ENCODE measurements at regions not wholly inside any gene's neighbourhood (a gene's known extent, or its start where the extent isn't known, plus 50 kb on each side); places are given as distances from the start of the nearest gene placed in this dataset.
A peak's percentile ranks its signal among the peaks of the same experiment; 100 is the strongest.

- DNase-seq (no peak), ATAC-seq (ENCODE audit: low FRiP score) (no peak)
- Histone ChIP-seq H3K27ac (ENCODE audit: low read depth in 1 of 2, low read length in 2 of 2) (no peak overlapping the region), H3K9me3 (ENCODE audit: control insufficient read depth, low read length) (peaks cover 2% of the 10 kb centered on the region), H3K36me3 (ENCODE audit: control insufficient read depth in 1 of 2, insufficient read depth in 2 of 2, low read length in 1 of 2) (no peaks in the 10 kb centered on the region), H3K4me1 (ENCODE audit: control insufficient read depth in 1 of 2, insufficient read depth in 2 of 2, low read length in 2 of 2) (no peaks in the 10 kb centered on the region), H3K4me3 (ENCODE audit: low read length in 2 of 2) (no peak overlapping the region), H3K27me3 (ENCODE audit: control insufficient read depth in 1 of 2, insufficient read depth in 2 of 2, low read length in 1 of 2) (no peaks in the 10 kb centered on the region)
- intact Hi-C loops (cut with DNase I): no loop called here
Measured at GRCh38 chr2:36068086-36068485, 287.5 kb upstream of the CRIM1 start.

GRCh38 chr2:36060133-36060532 lies 295.4 kb upstream of the CRIM1 start:
- intact Hi-C loops (cut with DNase I): no loop called here
- Histone ChIP-seq H3K4me1 (ENCODE audit: control insufficient read depth in 1 of 2, insufficient read depth in 2 of 2, low read length in 2 of 2) (no peaks in the 10 kb centered on the region), H3K27me3 (ENCODE audit: control insufficient read depth in 1 of 2, insufficient read depth in 2 of 2, low read length in 1 of 2) (no peaks in the 10 kb centered on the region), H3K9me3 (ENCODE audit: control insufficient read depth, low read length) (no peaks in the 10 kb centered on the region), H3K27ac (ENCODE audit: low read depth in 1 of 2, low read length in 2 of 2) (no peak overlapping the region), H3K36me3 (ENCODE audit: control insufficient read depth in 1 of 2, insufficient read depth in 2 of 2, low read length in 1 of 2) (no peaks in the 10 kb centered on the region), H3K4me3 (ENCODE audit: low read length in 2 of 2) (no peak overlapping the region)
- 56 to 62% methylated on average over 4 of the region's 4 CpGs for WGBS, 2 donors
- DNase-seq (no peak), ATAC-seq (ENCODE audit: low FRiP score) (no peak)

GRCh38 chr2:36059691-36060090 lies 295.9 kb upstream of the CRIM1 start:
- Histone ChIP-seq H3K27me3 (ENCODE audit: control insufficient read depth in 1 of 2, insufficient read depth in 2 of 2, low read length in 1 of 2) (no peaks in the 10 kb centered on the region), H3K36me3 (ENCODE audit: control insufficient read depth in 1 of 2, insufficient read depth in 2 of 2, low read length in 1 of 2) (no peaks in the 10 kb centered on the region), H3K4me1 (ENCODE audit: control insufficient read depth in 1 of 2, insufficient read depth in 2 of 2, low read length in 2 of 2) (no peaks in the 10 kb centered on the region), H3K27ac (ENCODE audit: low read depth in 1 of 2, low read length in 2 of 2) (no peak overlapping the region), H3K4me3 (ENCODE audit: low read length in 2 of 2) (no peak overlapping the region), H3K9me3 (ENCODE audit: control insufficient read depth, low read length) (no peaks in the 10 kb centered on the region)
- DNase-seq (no peak), ATAC-seq (ENCODE audit: low FRiP score) (no peak)
- intact Hi-C loops (cut with DNase I): no loop called here

- intact Hi-C loops (cut with DNase I): no loop called here
- ATAC-seq (ENCODE audit: low FRiP score): no peak
- Histone ChIP-seq H3K4me3 (ENCODE audit: low read length in 2 of 2) (no peak overlapping the region), H3K9me3 (ENCODE audit: control insufficient read depth, low read length) (no peaks in the 10 kb centered on the region), H3K4me1 (ENCODE audit: control insufficient read depth in 1 of 2, insufficient read depth in 2 of 2, low read length in 2 of 2) (no peaks in the 10 kb centered on the region), H3K36me3 (ENCODE audit: control insufficient read depth in 1 of 2, insufficient read depth in 2 of 2, low read length in 1 of 2) (no peaks in the 10 kb centered on the region), H3K27ac (ENCODE audit: low read depth in 1 of 2, low read length in 2 of 2) (no peak overlapping the region), H3K27me3 (ENCODE audit: control insufficient read depth in 1 of 2, insufficient read depth in 2 of 2, low read length in 1 of 2) (no peaks in the 10 kb centered on the region)
- DNase-seq: peak in 1 of 2 donors; percentile 42
- 38 to 82% methylated on average over 2 of the region's 2 CpGs for WGBS, 2 donors
Measured at GRCh38 chr2:36058953-36059352, 296.6 kb upstream of the CRIM1 start.

GRCh38 chr2:36058076-36058475 lies 297.5 kb upstream of the CRIM1 start:
- Histone ChIP-seq H3K27ac (ENCODE audit: low read depth in 1 of 2, low read length in 2 of 2) (no peak overlapping the region), H3K4me1 (ENCODE audit: control insufficient read depth in 1 of 2, insufficient read depth in 2 of 2, low read length in 2 of 2) (no peaks in the 10 kb centered on the region), H3K27me3 (ENCODE audit: control insufficient read depth in 1 of 2, insufficient read depth in 2 of 2, low read length in 1 of 2) (no peaks in the 10 kb centered on the region), H3K36me3 (ENCODE audit: control insufficient read depth in 1 of 2, insufficient read depth in 2 of 2, low read length in 1 of 2) (no peaks in the 10 kb centered on the region), H3K9me3 (ENCODE audit: control insufficient read depth, low read length) (no peaks in the 10 kb centered on the region), H3K4me3 (ENCODE audit: low read length in 2 of 2) (no peak overlapping the region)
- WGBS, 2 donors: 46 to 56% methylated on average over 3 of the region's 3 CpGs
- DNase-seq (no peak), ATAC-seq (ENCODE audit: low FRiP score) (no peak)
- intact Hi-C loops (cut with DNase I): no loop called here

GRCh38 chr2:36052819-36053218 lies 302.8 kb upstream of the CRIM1 start:
- DNase-seq (no peak), ATAC-seq (ENCODE audit: low FRiP score) (no peak)
- H3K4me1 ChIP-seq (ENCODE audit: control insufficient read depth in 1 of 2, insufficient read depth in 2 of 2, low read length in 2 of 2): no peaks in the 10 kb centered on the region
- H3K27ac ChIP-seq (ENCODE audit: low read depth in 1 of 2, low read length in 2 of 2): no peak overlapping the region
- intact Hi-C loops (cut with DNase I): no loop called here
- 55 to 57% methylated on average over 1 of the region's 1 CpG for WGBS, 2 donors
- H3K9me3 ChIP-seq (ENCODE audit: control insufficient read depth, low read length): no peaks in the 10 kb centered on the region
- no peak overlapping the region for H3K4me3 ChIP-seq (ENCODE audit: low read length in 2 of 2)
- no peaks in the 10 kb centered on the region for H3K36me3 ChIP-seq (ENCODE audit: control insufficient read depth in 1 of 2, insufficient read depth in 2 of 2, low read length in 1 of 2)
- no peaks in the 10 kb centered on the region for H3K27me3 ChIP-seq (ENCODE audit: control insufficient read depth in 1 of 2, insufficient read depth in 2 of 2, low read length in 1 of 2)

GRCh38 chr2:36044411-36044810 lies 311.2 kb upstream of the CRIM1 start:
- no peak for DNase-seq
- 84 to 86% methylated on average over 4 of the region's 4 CpGs for WGBS, 2 donors
- intact Hi-C loops (cut with DNase I): no loop called here
- no peak for ATAC-seq (ENCODE audit: low FRiP score)
- Histone ChIP-seq H3K27ac (ENCODE audit: low read depth in 1 of 2, low read length in 2 of 2) (no peak overlapping the region), H3K36me3 (ENCODE audit: control insufficient read depth in 1 of 2, insufficient read depth in 2 of 2, low read length in 1 of 2) (no peaks in the 10 kb centered on the region), H3K4me3 (ENCODE audit: low read length in 2 of 2) (no peak overlapping the region), H3K27me3 (ENCODE audit: control insufficient read depth in 1 of 2, insufficient read depth in 2 of 2, low read length in 1 of 2) (no peaks in the 10 kb centered on the region), H3K9me3 (ENCODE audit: control insufficient read depth, low read length) (no peaks in the 10 kb centered on the region), H3K4me1 (ENCODE audit: control insufficient read depth in 1 of 2, insufficient read depth in 2 of 2, low read length in 2 of 2) (no peaks in the 10 kb centered on the region)

GRCh38 chr2:36035137-36035536 lies 320.4 kb upstream of the CRIM1 start:
- H3K27ac ChIP-seq (ENCODE audit: low read depth in 1 of 2, low read length in 2 of 2): no peak overlapping the region
- H3K27me3 ChIP-seq (ENCODE audit: control insufficient read depth in 1 of 2, insufficient read depth in 2 of 2, low read length in 1 of 2): no peaks in the 10 kb centered on the region
- no peaks in the 10 kb centered on the region for H3K4me1 ChIP-seq (ENCODE audit: control insufficient read depth in 1 of 2, insufficient read depth in 2 of 2, low read length in 2 of 2)
- WGBS, 2 donors: 49 to 57% methylated on average over 3 of the region's 3 CpGs
- no peak overlapping the region for H3K4me3 ChIP-seq (ENCODE audit: low read length in 2 of 2)
- DNase-seq: no peak
- intact Hi-C loops (cut with DNase I): no loop called here
- no peak for ATAC-seq (ENCODE audit: low FRiP score)
- no peaks in the 10 kb centered on the region for H3K36me3 ChIP-seq (ENCODE audit: control insufficient read depth in 1 of 2, insufficient read depth in 2 of 2, low read length in 1 of 2)
- H3K9me3 ChIP-seq (ENCODE audit: control insufficient read depth, low read length): no peaks in the 10 kb centered on the region

GRCh38 chr2:36032046-36032445 lies 323.5 kb upstream of the CRIM1 start:
- DNase-seq: no peak
- no peak overlapping the region for H3K4me3 ChIP-seq (ENCODE audit: low read length in 2 of 2)
- no peaks in the 10 kb centered on the region for H3K36me3 ChIP-seq (ENCODE audit: control insufficient read depth in 1 of 2, insufficient read depth in 2 of 2, low read length in 1 of 2)
- no peaks in the 10 kb centered on the region for H3K27me3 ChIP-seq (ENCODE audit: control insufficient read depth in 1 of 2, insufficient read depth in 2 of 2, low read length in 1 of 2)
- no peaks in the 10 kb centered on the region for H3K9me3 ChIP-seq (ENCODE audit: control insufficient read depth, low read length)
- ATAC-seq (ENCODE audit: low FRiP score): no peak
- intact Hi-C loops (cut with DNase I): no loop called here
- H3K4me1 ChIP-seq (ENCODE audit: control insufficient read depth in 1 of 2, insufficient read depth in 2 of 2, low read length in 2 of 2): no peaks in the 10 kb centered on the region
- no peak overlapping the region for H3K27ac ChIP-seq (ENCODE audit: low read depth in 1 of 2, low read length in 2 of 2)
- 57 to 68% methylated on average over 3 of the region's 3 CpGs for WGBS, 2 donors

All from aorta (tissue), 5 donors.